ENCODE measurements at regions not wholly inside any gene's neighbourhood (a gene's known extent, or its start where the extent isn't known, plus 50 kb on each side); places are given as distances from the start of the nearest gene placed in this dataset.

DNA sequence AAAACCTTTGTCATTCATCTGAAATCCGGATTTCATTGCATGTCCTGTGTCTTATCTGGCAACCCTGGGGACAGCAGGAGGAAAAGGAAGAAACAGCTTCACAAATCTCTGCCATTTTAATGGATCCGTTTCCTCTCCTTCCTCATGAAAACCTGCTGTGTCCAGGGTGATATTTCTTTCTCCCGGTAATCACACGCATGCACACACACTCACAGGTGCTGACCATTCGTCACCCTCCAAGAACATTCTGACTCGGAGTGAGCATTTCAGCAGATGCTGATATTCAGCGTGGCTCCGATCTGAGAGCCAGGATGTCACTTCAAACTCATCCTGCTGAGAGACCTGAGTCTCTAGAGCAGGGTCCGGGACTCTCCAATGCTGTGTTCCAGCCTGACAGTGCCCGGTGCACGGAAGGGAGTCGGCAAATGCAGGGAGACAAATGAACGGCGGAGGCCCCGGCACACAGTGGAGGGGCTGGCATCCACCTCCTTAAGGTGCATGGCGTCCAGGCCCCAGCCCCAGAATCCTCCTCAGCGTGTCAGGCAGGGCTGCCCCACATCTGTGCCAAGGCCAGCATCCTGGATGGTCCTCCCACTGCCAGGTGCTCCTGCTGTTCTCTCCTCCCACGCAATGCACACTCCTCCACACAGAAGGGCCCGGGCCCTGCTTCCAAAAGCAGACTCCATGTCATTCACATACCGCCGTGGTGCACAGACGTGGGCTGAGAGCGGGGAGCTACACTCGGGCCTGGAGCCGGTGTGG is 70.7 kb downstream of the RBFOX3 start:
- DNase-seq: no peak

DNA sequence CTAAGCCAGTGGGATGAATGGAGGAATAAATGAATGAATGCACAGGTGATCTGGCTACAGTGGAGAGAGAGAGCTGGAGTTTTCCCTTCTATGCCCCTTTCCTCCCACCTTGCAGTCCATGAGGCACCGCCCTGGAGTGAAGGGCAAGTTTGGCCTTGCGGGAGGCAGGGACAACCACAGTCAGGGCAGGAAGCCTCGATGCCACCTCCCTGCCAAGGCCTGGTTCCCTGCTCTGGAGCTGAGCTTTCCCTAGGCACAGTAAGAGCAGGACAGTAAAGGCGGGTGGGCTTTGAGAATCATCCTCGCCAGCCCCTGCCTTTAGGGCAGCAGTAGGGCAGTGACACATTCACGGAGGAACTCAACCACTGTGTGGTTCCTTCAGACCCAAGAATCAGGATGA is 72.6 kb downstream of the RBFOX3 start:
- DNase-seq: no peak

- DNase-seq: no peak
Measured at GRCh38 chr17:79537686-79538085, 73.2 kb downstream of the RBFOX3 start.

DNA sequence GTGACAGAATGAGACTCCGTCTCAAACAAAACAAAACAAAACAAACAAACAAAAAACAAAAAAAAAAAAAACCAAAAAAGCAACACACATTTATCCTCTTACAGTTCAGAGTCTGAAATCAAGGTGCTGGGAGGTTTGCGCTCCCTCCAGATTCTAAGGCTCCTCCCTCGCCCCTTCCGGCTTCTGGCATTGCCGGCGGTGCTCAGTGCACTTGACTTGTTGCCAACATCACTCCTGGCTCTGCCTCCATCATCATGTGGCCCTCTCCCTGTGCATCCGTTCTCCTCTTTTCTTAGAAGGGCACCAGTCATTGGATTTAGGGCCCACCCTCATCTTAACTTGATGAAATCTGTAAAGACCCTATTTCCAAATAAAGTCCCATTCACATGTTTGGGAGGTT is 73.8 kb downstream of the RBFOX3 start:
- no peak for DNase-seq

DNA sequence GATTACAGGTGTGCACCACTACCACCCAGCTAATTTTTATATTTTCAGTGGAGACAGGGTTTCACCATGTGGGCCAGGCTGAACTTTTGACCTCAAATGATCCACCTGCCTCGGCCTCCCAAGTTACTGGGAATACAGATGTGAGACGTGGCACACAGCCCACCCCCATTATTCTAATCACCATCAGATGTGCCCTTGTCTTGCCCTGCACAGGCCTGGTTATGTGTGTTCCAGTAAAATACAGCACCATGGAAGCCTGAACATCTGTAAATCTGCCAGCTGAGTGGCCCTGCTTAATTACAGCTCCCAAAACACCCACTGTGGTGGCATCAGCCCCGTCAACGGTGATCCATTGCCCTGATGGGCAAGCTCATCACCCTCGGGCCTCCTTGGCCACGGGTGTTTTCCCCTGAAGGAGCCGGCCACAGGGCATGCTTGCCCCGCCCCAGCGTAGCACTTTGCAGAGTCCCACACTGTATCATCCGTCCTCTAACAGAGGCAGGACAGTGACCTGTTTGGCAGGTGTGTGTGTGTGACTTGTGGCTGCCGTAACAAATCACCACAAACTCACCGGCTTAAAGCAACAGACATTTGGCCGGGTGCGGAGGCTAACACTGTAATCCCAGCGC is 74.5 kb downstream of the RBFOX3 start:
- no peak for DNase-seq

GRCh38 chr17:79535728-79536025 is 75.2 kb downstream of the RBFOX3 start:
- DNase-seq: no peak

DNA sequence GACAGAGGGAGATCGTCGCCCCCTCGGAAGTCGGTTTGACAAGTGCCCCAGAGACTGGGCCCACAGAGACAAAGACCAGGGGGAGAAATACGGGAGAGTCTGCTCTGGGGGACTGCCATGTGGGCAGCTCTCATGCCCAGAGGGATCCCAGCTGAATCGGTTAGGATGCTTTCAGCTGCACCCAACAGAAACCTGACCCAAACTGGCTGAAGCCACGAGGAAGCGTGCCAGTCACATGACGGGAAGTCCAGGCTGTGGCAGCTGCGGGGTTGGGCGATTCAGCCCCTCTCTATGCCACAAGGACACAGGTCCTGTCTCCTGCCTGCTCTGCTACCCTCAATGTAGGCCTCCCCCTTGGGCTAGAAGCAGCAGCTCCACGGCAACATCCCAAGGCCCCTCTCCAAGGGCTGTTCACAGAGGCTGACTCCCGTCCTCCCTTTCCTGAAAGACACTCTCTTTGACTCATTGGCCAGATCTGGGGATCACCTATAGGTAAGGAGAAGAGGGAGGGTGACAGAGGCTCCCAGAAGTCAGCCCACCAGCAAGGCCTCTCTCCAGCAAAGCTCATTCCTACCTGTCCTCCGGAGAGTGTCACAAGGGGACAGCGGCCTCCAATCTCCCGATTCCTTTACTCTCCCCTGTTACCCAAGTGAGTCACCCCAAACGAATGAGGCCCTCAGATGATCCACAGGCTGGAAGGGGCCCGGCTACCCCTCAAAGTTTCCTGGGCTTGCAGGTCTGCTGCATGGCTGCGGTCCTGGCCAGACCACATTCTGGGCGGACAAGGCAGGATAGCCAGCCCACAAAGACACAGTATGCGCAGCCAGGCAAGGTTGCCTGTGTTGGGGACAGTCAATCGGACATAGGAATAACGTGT is 75.8 kb downstream of the RBFOX3 start:
- no peak for DNase-seq

DNA sequence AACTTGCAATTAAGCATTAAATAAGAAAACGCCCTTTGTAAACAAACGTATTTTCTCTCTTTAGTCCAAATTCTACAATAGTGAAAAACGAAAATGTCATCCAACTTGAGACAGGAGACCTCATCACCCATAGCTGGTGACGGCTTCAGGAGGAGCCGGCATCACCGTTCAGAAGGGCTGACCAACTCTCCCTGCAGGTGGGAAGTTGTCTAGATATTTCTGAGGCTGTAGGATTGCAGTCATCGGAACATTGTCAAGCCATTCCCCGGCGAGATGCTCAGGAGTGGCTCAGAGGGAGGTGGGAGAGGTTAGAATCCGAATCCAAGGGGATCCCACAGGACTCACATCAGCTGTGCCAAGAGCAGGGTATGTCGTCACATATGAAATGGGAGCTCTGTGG is 76.7 kb downstream of the RBFOX3 start:
- DNase-seq: no peak

- DNase-seq: no peak
Measured at GRCh38 chr17:79533116-79533515, 77.7 kb downstream of the RBFOX3 start.

- peak; percentile 42 for DNase-seq
Measured at GRCh38 chr17:79532107-79532790, 78.6 kb downstream of the RBFOX3 start.

DNA sequence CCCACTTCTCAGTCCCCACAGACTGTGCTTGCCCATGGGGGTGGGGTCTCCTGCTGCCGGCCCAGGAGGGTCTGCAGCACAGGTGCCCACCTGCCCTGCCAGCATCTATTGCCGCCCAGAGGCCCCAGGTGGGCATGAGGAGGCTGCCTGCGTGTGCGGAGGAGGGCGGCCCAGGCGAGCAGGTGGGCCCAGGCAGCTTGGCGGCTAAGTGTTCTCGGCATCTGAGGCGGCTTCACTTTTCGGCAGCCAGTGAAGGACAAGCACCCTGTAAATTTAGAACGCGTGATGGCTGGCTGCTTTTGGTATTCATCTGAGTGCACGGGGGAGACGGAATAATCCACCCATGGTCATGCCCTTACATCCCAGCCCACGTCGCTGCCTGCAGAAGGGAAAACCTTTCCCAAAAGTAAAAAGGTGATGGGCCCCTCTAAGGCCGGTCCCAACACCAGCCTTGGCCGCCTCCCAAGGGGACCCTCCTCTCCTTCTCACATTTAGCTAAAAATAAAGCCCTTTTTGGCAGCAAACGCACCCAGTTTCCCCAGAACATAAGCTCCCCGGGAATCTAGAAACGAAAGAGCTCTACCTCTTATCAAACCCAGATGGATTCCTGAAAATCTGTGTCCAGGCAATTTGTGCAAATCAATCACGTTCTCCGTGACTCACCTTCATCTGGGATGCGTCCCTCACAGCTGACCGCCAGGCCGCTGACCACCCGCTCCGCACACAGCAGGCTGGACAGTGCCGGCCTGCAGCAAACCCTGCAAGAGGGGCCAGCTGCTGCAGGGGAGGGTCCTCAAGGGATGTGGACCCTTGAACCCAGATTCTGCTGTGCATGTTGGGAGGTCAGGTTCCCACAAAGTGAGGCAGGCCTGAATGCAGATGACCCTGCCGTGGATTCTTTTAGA is 79.4 kb downstream of the RBFOX3 start:
- DNase-seq: no peak

GRCh38 chr17:79530361-79531105 is 80.3 kb downstream of the RBFOX3 start:
- no peak for DNase-seq

DNA sequence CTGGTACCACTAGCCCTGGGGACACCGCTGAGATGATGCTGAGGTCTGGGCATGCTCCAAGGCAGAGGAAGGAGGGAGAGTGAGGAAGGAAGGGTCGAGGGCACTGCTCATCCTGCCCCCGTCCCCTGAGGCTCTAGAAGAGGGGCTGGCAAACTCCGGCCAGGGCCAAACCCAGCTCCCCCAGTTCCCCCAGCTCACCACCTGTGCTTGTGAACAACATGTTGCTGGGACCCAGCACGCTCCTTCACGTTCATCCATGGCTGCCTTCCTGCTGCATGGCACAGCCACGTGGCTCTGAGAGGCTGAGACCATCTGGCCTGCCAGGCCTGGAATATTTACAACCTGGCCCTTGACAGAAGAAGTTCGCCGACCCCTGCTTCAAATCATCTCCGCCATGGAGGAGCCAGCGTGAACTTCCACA is 81.2 kb downstream of the RBFOX3 start:
- DNase-seq: no peak

DNA sequence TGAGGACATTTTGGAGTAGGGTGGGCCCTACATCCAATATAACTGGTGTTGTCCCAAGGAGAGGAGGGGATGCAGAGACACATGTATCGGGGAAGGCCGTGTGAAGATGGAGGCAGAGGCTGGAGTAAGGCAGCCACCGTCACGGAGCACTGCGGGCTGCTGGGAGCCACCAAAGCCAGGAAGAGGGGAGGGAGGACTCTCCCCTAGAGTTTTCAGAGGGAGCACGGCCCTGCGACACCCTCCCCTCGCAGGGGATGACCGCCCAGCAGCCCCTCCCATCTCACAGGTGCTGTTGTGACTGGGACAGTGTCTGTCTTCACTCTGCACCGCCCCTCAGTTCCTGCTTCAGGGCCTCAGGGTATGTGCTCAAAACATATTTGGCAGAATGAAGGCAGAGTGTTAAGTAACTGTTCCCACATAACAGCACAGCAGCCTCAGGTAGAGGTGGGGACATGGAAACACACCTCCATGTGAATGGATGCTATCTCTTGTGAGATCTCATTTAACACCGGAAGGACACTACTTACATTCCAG is 82.2 kb downstream of the RBFOX3 start:
- no peak for DNase-seq

DNA sequence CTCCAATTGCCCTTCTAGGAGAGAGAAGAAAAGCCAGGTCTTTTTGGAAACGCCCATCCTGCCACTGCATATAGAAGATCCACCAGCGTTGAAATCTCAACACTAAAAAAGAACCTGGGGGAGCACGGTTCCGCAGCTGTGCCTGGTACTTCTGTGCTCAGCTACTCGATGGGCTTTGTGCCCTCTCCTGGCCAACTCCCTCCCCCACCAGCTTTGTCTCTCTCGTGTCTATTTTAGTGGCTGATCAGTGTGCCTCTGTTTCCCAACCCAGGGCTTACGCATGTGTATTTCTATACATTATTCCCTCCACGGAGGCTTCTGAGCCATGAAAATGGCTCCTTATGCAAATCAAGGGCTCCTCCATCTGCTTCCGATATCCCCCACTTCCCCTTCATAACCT is 83.5 kb downstream of the RBFOX3 start:
- DNase-seq: peak; percentile 58

- DNase-seq: no peak
Measured at GRCh38 chr17:79525793-79526677, 84.8 kb downstream of the RBFOX3 start.

- DNase-seq: no peak
Measured at GRCh38 chr17:79524213-79525187, 86.4 kb downstream of the RBFOX3 start.

GRCh38 chr17:79522414-79522813 is 88.4 kb downstream of the RBFOX3 start:
- DNase-seq: no peak

GRCh38 chr17:79521225-79521624 is 89.6 kb downstream of the RBFOX3 start:
- DNase-seq: no peak

All from NCI-H345 (cell line).